Tibial artery (tissue), 4 donors: ENCODE measurements at regions not wholly inside any gene's neighbourhood (a gene's known extent, or its start where the extent isn't known, plus 50 kb on each side); places are given as distances from the start of the nearest gene placed in this dataset.

Source experiments
- DNase-seq, 2 donors: peaks; one replicate each; pipeline ENCODE4 v3.0.0-alpha.2; 2019
- H3K27ac ChIP-seq, 2 donors: fragments of 200-600 bp; sonication (generic) in 1 of 2; 1 replicate in 1 of 2; 2 replicates in 1 of 2; pipeline ENCODE4 v1.5.1; 2018 to 2019; ENCODE audit warnings: mild to moderate bottlenecking in 1 of 2
- H3K27me3 ChIP-seq, 2 donors: fragments of 200-600 bp; sonication (generic) in 1 of 2; one replicate each; pipeline versions ENCODE4 v1.5.1 to v1.6.0; 2016 to 2019
- H3K36me3 ChIP-seq, 3 donors: fragments of 200-600 bp; sonication (generic) in 2 of 3; one replicate each; pipeline ENCODE4 v1.5.1; 2016 to 2019; ENCODE audit warnings: mild to moderate bottlenecking in 2 of 3
- H3K4me1 ChIP-seq, 4 donors: fragments of 200-600 bp; sonication (generic) in 2 of 4; 1 replicate in 3 of 4; 2 replicates in 1 of 4; pipeline ENCODE4 v1.5.1; 2016 to 2019
- H3K4me3 ChIP-seq, 2 donors: fragments of 200-600 bp; sonication (generic) in 1 of 2; 1 replicate in 1 of 2; 2 replicates in 1 of 2; pipeline ENCODE4 v1.5.1; 2018 to 2019; ENCODE audit warnings: mild to moderate bottlenecking in 2 of 2
- H3K9me3 ChIP-seq, 3 donors: fragments of 200-600 bp; sonication (generic) in 1 of 3; one replicate each; pipeline ENCODE4 v1.5.1; 2016 to 2019
- CTCF ChIP-seq, 2 experiments: fragments of 200-600 bp in 1 of 2; fragments of 450-650 bp in 1 of 2; IDR thresholded peaks; one replicate each; pipeline ENCODE4 v1.5.1; 2017 to 2019; ENCODE audit warnings: antibody characterized with exemption in 2 of 2, mild to moderate bottlenecking in 1 of 2, moderate library complexity in 1 of 2
- intact Hi-C: fragments of 100-400 bp; cut with DNase I; formaldehyde crosslinking; loops from one replicate; pipeline ENCODE4 v1.15.0; 2023; ENCODE audit warnings: low total_unique reads

- Histone ChIP-seq H3K4me1 (peaks cover 0 to 19% (median 12%) of the 10 kb centered on the region in 4 donors), H3K36me3 (no peaks in the 10 kb centered on the region), H3K27me3 (no peaks in the 10 kb centered on the region), H3K9me3 (no peaks in the 10 kb centered on the region), H3K27ac (no peak overlapping the region), H3K4me3 (no peak overlapping the region)
- DNase-seq: no peak
- TF ChIP-seq CTCF (IDR thresholded peaks at IDR 0.05): no peak
- intact Hi-C loops: no loop called here
These were observed 106.4 kb downstream of the VAPA start for GRCh38 chr18:10020171-10020570.

- Histone ChIP-seq H3K27ac (no peak overlapping the region), H3K4me1 (peaks cover 0 to 4% (median 0%) of the 10 kb centered on the region in 4 donors)
- DNase-seq: no peak
These were observed 108.5 kb downstream of the VAPA start for GRCh38 chr18:10022365-10022764.

GRCh38 chr18:10023853-10024570, 110.2 kb downstream of the VAPA start:
- no peaks in the 10 kb centered on the region for H3K9me3 ChIP-seq
- H3K36me3 ChIP-seq: no peaks in the 10 kb centered on the region
- peaks cover 0 to 4% (median 0%) of the 10 kb centered on the region in 4 donors for H3K4me1 ChIP-seq
- DNase-seq: no peak
- intact Hi-C loops: no loop called here
- H3K27ac ChIP-seq: no peak overlapping the region
- no peak for TF ChIP-seq CTCF (IDR thresholded peaks at IDR 0.05)
- H3K4me3 ChIP-seq: no peak overlapping the region
- no peaks in the 10 kb centered on the region for H3K27me3 ChIP-seq

More at GRCh38 chr18:10022365-10022764, 108.5 kb downstream of the VAPA start:
- intact Hi-C loops: no loop called here
- no peaks in the 10 kb centered on the region for H3K36me3 ChIP-seq
- no peaks in the 10 kb centered on the region for H3K27me3 ChIP-seq
- no peak for TF ChIP-seq CTCF (IDR thresholded peaks at IDR 0.05)
- no peak overlapping the region for H3K4me3 ChIP-seq
- H3K9me3 ChIP-seq: no peaks in the 10 kb centered on the region

GRCh38 chr18:10025711-10026670, 112.2 kb downstream of the VAPA start:
- Histone ChIP-seq H3K27me3 (no peaks in the 10 kb centered on the region), H3K9me3 (no peaks in the 10 kb centered on the region), H3K4me3 (no peak overlapping the region), H3K27ac (peak overlapping the region in 1 of 2 donors; percentile 11), H3K4me1 (peaks cover 0 to 4% (median 0%) of the 10 kb centered on the region in 4 donors), H3K36me3 (no peaks in the 10 kb centered on the region)
- intact Hi-C loops: no loop called here
- DNase-seq: no peak
- TF ChIP-seq CTCF (IDR thresholded peaks at IDR 0.05): no peak

- intact Hi-C loops: no loop called here
- no peak overlapping the region for H3K4me3 ChIP-seq
- H3K4me1 ChIP-seq: peaks cover 0 to 4% (median under 1%) of the 10 kb centered on the region in 4 donors
- H3K27ac ChIP-seq: no peak overlapping the region
- DNase-seq: no peak
- no peaks in the 10 kb centered on the region for H3K36me3 ChIP-seq
- H3K9me3 ChIP-seq: no peaks in the 10 kb centered on the region
- no peaks in the 10 kb centered on the region for H3K27me3 ChIP-seq
- no peak for TF ChIP-seq CTCF (IDR thresholded peaks at IDR 0.05)
These were observed 113.2 kb downstream of the VAPA start for GRCh38 chr18:10027031-10027430.
